ENCODE measurements at regions not wholly inside any gene's neighbourhood (a gene's known extent, or its start where the extent isn't known, plus 50 kb on each side); places are given as distances from the start of the nearest gene placed in this dataset.

- Histone ChIP-seq H3K4me3 (ENCODE audit: control insufficient read depth in 2 of 3, extremely low read depth in 1 of 3, insufficient read depth in 2 of 3, low read depth in 1 of 3, low read length in 3 of 3) (no peak overlapping the region), H4K20me1 (ENCODE audit: control insufficient read depth, extremely low read depth, insufficient read depth, low read length) (no peaks in the 10 kb centered on the region), H3K36me3 (ENCODE audit: control insufficient read depth in 2 of 2, extremely low read depth in 1 of 2, insufficient read depth in 2 of 2, low read length in 2 of 2) (no peaks in the 10 kb centered on the region), H3K27ac (ENCODE audit: control insufficient read depth, insufficient read depth, low read length) (no peak overlapping the region), H3K79me2 (ENCODE audit: control insufficient read depth, insufficient read depth, low read length) (no peaks in the 10 kb centered on the region), H3K27me3 (ENCODE audit: control insufficient read depth, extremely low read depth, insufficient read depth, low read length) (no peaks in the 10 kb centered on the region), H3K4me2 (ENCODE audit: control insufficient read depth, extremely low read depth, insufficient read depth, low read depth, low read length) (no peak overlapping the region), H2AFZ (ENCODE audit: control insufficient read depth, low read length) (no peak overlapping the region), H3K4me1 (ENCODE audit: control insufficient read depth, extremely low read depth, insufficient read depth, low read length) (peaks cover 5% of the 10 kb centered on the region), H3K9ac (ENCODE audit: control insufficient read depth, extremely low read depth, insufficient read depth, low read length) (no peak overlapping the region), H3K9me1 (ENCODE audit: control insufficient read depth, extremely low read depth, insufficient read depth, low read length) (no peaks in the 10 kb centered on the region), H3K9me3 (ENCODE audit: control insufficient read depth, low read depth, low read length) (no peaks in the 10 kb centered on the region)
- no peak for TF ChIP-seq CTCF (optimal IDR thresholded peaks at IDR 0.05 in 1 of 3, IDR thresholded peaks at IDR 0.05 in 1 of 3, conservative IDR thresholded peaks at IDR 0.05 in 1 of 3; ENCODE audit: extremely low read depth in 1 of 3, insufficient read depth in 2 of 3, low read length in 3 of 3)
- TF ChIP-seq EZH2 (IDR thresholded peaks at IDR 0.05; ENCODE audit: low read length) = no peak
- dilution Hi-C loops (cut with MboI; ENCODE audit: extremely low pct_ligation_motif_present, low sequenced_read_pairs) = no loop called here
- FAIRE-seq (no peak), DNase-seq (ENCODE audit: low read depth, low spot score) (no peak)
Observed at GRCh38 chr9:115746496-115746895, 407.1 kb upstream of the PAPPA start.

GRCh38 chr9:115747731-115748130 is 405.9 kb upstream of the PAPPA start:
- FAIRE-seq (no peak), DNase-seq (ENCODE audit: low read depth, low spot score) (no peak)
- no peak overlapping the region for H3K27ac ChIP-seq (ENCODE audit: control insufficient read depth, insufficient read depth, low read length)
- H3K79me2 ChIP-seq (ENCODE audit: control insufficient read depth, insufficient read depth, low read length) = no peaks in the 10 kb centered on the region
- H3K36me3 ChIP-seq (ENCODE audit: control insufficient read depth in 2 of 2, extremely low read depth in 1 of 2, insufficient read depth in 2 of 2, low read length in 2 of 2) = no peaks in the 10 kb centered on the region
- H3K4me1 ChIP-seq (ENCODE audit: control insufficient read depth, extremely low read depth, insufficient read depth, low read length) = peaks cover 5% of the 10 kb centered on the region
- H4K20me1 ChIP-seq (ENCODE audit: control insufficient read depth, extremely low read depth, insufficient read depth, low read length) = no peaks in the 10 kb centered on the region
- no peaks in the 10 kb centered on the region for H3K9me3 ChIP-seq (ENCODE audit: control insufficient read depth, low read depth, low read length)
- no peak overlapping the region for H3K4me3 ChIP-seq (ENCODE audit: control insufficient read depth in 2 of 3, extremely low read depth in 1 of 3, insufficient read depth in 2 of 3, low read depth in 1 of 3, low read length in 3 of 3)
- dilution Hi-C loops (cut with MboI; ENCODE audit: extremely low pct_ligation_motif_present, low sequenced_read_pairs) = no loop called here
- TF ChIP-seq EZH2 (IDR thresholded peaks at IDR 0.05; ENCODE audit: low read length) = no peak
- no peak for TF ChIP-seq CTCF (optimal IDR thresholded peaks at IDR 0.05 in 1 of 3, IDR thresholded peaks at IDR 0.05 in 1 of 3, conservative IDR thresholded peaks at IDR 0.05 in 1 of 3; ENCODE audit: extremely low read depth in 1 of 3, insufficient read depth in 2 of 3, low read length in 3 of 3)
- H2AFZ ChIP-seq (ENCODE audit: control insufficient read depth, low read length) = no peak overlapping the region
- H3K9ac ChIP-seq (ENCODE audit: control insufficient read depth, extremely low read depth, insufficient read depth, low read length) = no peak overlapping the region
- H3K4me2 ChIP-seq (ENCODE audit: control insufficient read depth, extremely low read depth, insufficient read depth, low read depth, low read length) = no peak overlapping the region
- no peaks in the 10 kb centered on the region for H3K9me1 ChIP-seq (ENCODE audit: control insufficient read depth, extremely low read depth, insufficient read depth, low read length)
- no peaks in the 10 kb centered on the region for H3K27me3 ChIP-seq (ENCODE audit: control insufficient read depth, extremely low read depth, insufficient read depth, low read length)
